WTC11 (cell line): ENCODE measurements at regions not wholly inside any gene's neighbourhood (a gene's known extent, or its start where the extent isn't known, plus 50 kb on each side); places are given as distances from the start of the nearest gene placed in this dataset.

Source experiments
- ATAC-seq: fragments of 200-7000 bp; cut with Tn5 transposase; 2 replicates; pipeline ENCODE4 v1.10.0; 2021; ENCODE audit warnings: mild to moderate bottlenecking, moderate library complexity
- CTCF ChIA-PET: fragments of 300-600 bp; sonication (Branson Sonifier 250); formaldehyde crosslinking; loops from one replicate; lab custom pipeline; 2021; ENCODE audit warnings: antibody characterized with exemption; lab: Charles Lee
- POLR2A ChIA-PET: fragments of 350-600 bp; sonication (Branson Sonifier 250); formaldehyde crosslinking; loops from one replicate; lab custom pipeline; 2021; ENCODE audit warnings: antibody characterized with exemption; lab: Charles Lee
- DNase-seq: peaks from one replicate; pipeline ENCODE4 v3.0.0; 2021; ENCODE audit warnings: low spot score
- H3K27ac Mint-ChIP-seq: 2 replicates; pipeline ENCODE4 v1.8.0; 2021; ENCODE audit warnings: mixed read lengths
- H3K27me3 Mint-ChIP-seq: 2 replicates; pipeline ENCODE4 v1.8.0; 2021; ENCODE audit warnings: low read depth, mild to moderate bottlenecking, moderate library complexity, mixed read lengths
- H3K36me3 Mint-ChIP-seq: 2 replicates; pipeline ENCODE4 v1.8.0; 2021; ENCODE audit warnings: mixed read lengths
- H3K4me1 Mint-ChIP-seq: 2 replicates; pipeline ENCODE4 v1.8.0; 2022; ENCODE audit warnings: mixed read lengths
- H3K4me3 Mint-ChIP-seq: 2 replicates; pipeline ENCODE4 v1.8.0; 2021; ENCODE audit warnings: mild to moderate bottlenecking, moderate library complexity, mixed read lengths
- H3K9me3 Mint-ChIP-seq: 2 replicates; pipeline ENCODE4 v1.8.0; 2021; ENCODE audit warnings: mixed read lengths
- CBFB ChIP-seq: sonication (generic); formaldehyde crosslinking; IDR thresholded peaks from 2 replicates; pipeline ENCODE4 v1.8.1; 2022; ENCODE audit warnings: mild to moderate bottlenecking, low read depth, missing genetic modification reagents
- CREB1 ChIP-seq: sonication (generic); formaldehyde crosslinking; IDR thresholded peaks from 2 replicates; pipeline ENCODE4 v1.8.0; 2023; ENCODE audit warnings: mild to moderate bottlenecking, missing genetic modification reagents
- E2F4 ChIP-seq: sonication (generic); formaldehyde crosslinking; IDR thresholded peaks from 2 replicates; pipeline ENCODE4 v1.8.1; 2022; ENCODE audit warnings: low read depth, mild to moderate bottlenecking, moderate library complexity, missing genetic modification reagents, borderline replicate concordance
- ELF4 ChIP-seq: sonication (generic); formaldehyde crosslinking; IDR thresholded peaks from 2 replicates; pipeline ENCODE4 v1.8.1; 2022; ENCODE audit warnings: low read depth, mild to moderate bottlenecking, moderate library complexity, missing genetic modification reagents
- EMX1 ChIP-seq: fragments of 250-450 bp; sonication (Bioruptor Pico); IDR thresholded peaks from 2 replicates; pipeline ENCODE4 v1.8.0; 2021; ENCODE audit warnings: mild to moderate bottlenecking
- ERG ChIP-seq: fragments of 250-450 bp; sonication (Bioruptor Pico); IDR thresholded peaks from 2 replicates; pipeline ENCODE4 v1.8.0; 2021; ENCODE audit warnings: mild to moderate bottlenecking
- FOXJ3 ChIP-seq: sonication (generic); formaldehyde crosslinking; IDR thresholded peaks from 2 replicates; pipeline ENCODE4 v1.9.0; 2021; ENCODE audit warnings: missing genetic modification reagents, mild to moderate bottlenecking, borderline replicate concordance
- FOXK1 ChIP-seq: sonication (generic); formaldehyde crosslinking; IDR thresholded peaks from 2 replicates; pipeline ENCODE4 v1.8.0; 2022; ENCODE audit warnings: mild to moderate bottlenecking, moderate library complexity, missing genetic modification reagents
- IRF2 ChIP-seq: sonication (generic); formaldehyde crosslinking; IDR thresholded peaks from 2 replicates; pipeline ENCODE4 v1.8.0; 2022; ENCODE audit warnings: low read depth, missing genetic modification reagents, borderline replicate concordance
- JUN ChIP-seq: sonication (generic); formaldehyde crosslinking; IDR thresholded peaks from 2 replicates; pipeline ENCODE4 v1.8.0; 2023; ENCODE audit warnings: mild to moderate bottlenecking, missing genetic modification reagents
- MAX ChIP-seq: sonication (generic); formaldehyde crosslinking; IDR thresholded peaks from 2 replicates; pipeline ENCODE4 v1.8.0; 2022; ENCODE audit warnings: mild to moderate bottlenecking, missing genetic modification reagents
- PREB ChIP-seq: sonication (generic); formaldehyde crosslinking; IDR thresholded peaks from 2 replicates; pipeline ENCODE4 v1.8.1; 2022; ENCODE audit warnings: mild to moderate bottlenecking, missing genetic modification reagents, moderate library complexity, borderline replicate concordance
- RELA ChIP-seq: sonication (generic); formaldehyde crosslinking; IDR thresholded peaks from 2 replicates; pipeline ENCODE4 v1.8.1; 2022; ENCODE audit warnings: missing genetic modification reagents, mild to moderate bottlenecking, borderline replicate concordance
- RORB ChIP-seq: fragments of 250-450 bp; sonication (Bioruptor Pico); IDR thresholded peaks from 2 replicates; pipeline ENCODE4 v1.9.0; 2021; ENCODE audit warnings: mild to moderate bottlenecking
- SMAD3 ChIP-seq: sonication (generic); formaldehyde crosslinking; IDR thresholded peaks from 2 replicates; pipeline ENCODE4 v1.8.0; 2022; ENCODE audit warnings: missing genetic modification reagents, mild to moderate bottlenecking, borderline replicate concordance
- TEAD4 ChIP-seq: sonication (generic); formaldehyde crosslinking; IDR thresholded peaks from 2 replicates; pipeline ENCODE4 v1.8.0; 2022; ENCODE audit warnings: mild to moderate bottlenecking, missing genetic modification reagents
- TP53 ChIP-seq: sonication (generic); formaldehyde crosslinking; IDR thresholded peaks from 2 replicates; pipeline ENCODE4 v1.8.1; 2023; ENCODE audit warnings: mild to moderate bottlenecking, missing genetic modification reagents
- ZNF121 ChIP-seq: sonication (generic); formaldehyde crosslinking; IDR thresholded peaks from 2 replicates; pipeline ENCODE4 v1.8.0; 2023; ENCODE audit warnings: missing genetic modification reagents
- ZNF281 ChIP-seq: sonication (generic); formaldehyde crosslinking; IDR thresholded peaks from 2 replicates; pipeline ENCODE4 v1.8.0; 2023; ENCODE audit warnings: mild to moderate bottlenecking, missing genetic modification reagents
- ZNF512 ChIP-seq: sonication (generic); formaldehyde crosslinking; IDR thresholded peaks from 2 replicates; pipeline ENCODE4 v1.8.1; 2022; ENCODE audit warnings: missing genetic modification reagents, borderline replicate concordance
- ZNF532 ChIP-seq: fragments of 250-450 bp; sonication (Bioruptor Pico); IDR thresholded peaks from 2 replicates; pipeline ENCODE4 v1.9.0; 2021; ENCODE audit warnings: mild to moderate bottlenecking, borderline replicate concordance
- ZNF671 ChIP-seq: fragments of 250-450 bp; sonication (Bioruptor Pico); IDR thresholded peaks from 2 replicates; pipeline ENCODE4 v1.8.0; 2021; ENCODE audit warnings: mild to moderate bottlenecking

GRCh38 chr2:144128130-144128746 lies 391.7 kb downstream of the ZEB2 start (continued):
- TF ChIP-seq ZNF281: no peak

- ChIA-PET POLR2A (no interaction called here), CTCF (no interaction called here)
- DNase-seq (no peak), ATAC-seq (no peak)
- H3K36me3 Mint-ChIP-seq: no peaks in the 10 kb centered on the region; the same call in 1 of the 2 replicates
- H3K27ac Mint-ChIP-seq: no peak overlapping the region
- TF ChIP-seq SMAD3 (CRISPR knock-in tag) (no peak), IRF2 (CRISPR knock-in tag) (no peak), ZNF671 (CRISPR knock-in tag) (no peak), RORB (no peak), TP53 (no peak), TEAD4 (CRISPR knock-in tag) (no peak), PREB (CRISPR knock-in tag) (no peak), RELA (CRISPR knock-in tag) (no peak), CREB1 (no peak), ELF4 (no peak), FOXJ3 (CRISPR knock-in tag) (no peak), EMX1 (CRISPR knock-in tag) (no peak), ZNF512 (no peak), JUN (no peak), CBFB (CRISPR knock-in tag) (no peak), MAX (CRISPR knock-in tag) (no peak)
- H3K4me3 Mint-ChIP-seq: no peak overlapping the region
- no peaks in the 10 kb centered on the region for H3K27me3 Mint-ChIP-seq
- no peaks in the 10 kb centered on the region for H3K4me1 Mint-ChIP-seq
- no peaks in the 10 kb centered on the region for H3K9me3 Mint-ChIP-seq
Observed at GRCh38 chr2:144127693-144128092, 392.2 kb downstream of the ZEB2 start.

GRCh38 chr2:144126302-144126701 lies 393.6 kb downstream of the ZEB2 start:
- Mint-ChIP-seq H3K4me1 (no peaks in the 10 kb centered on the region), H3K27ac (no peak overlapping the region), H3K36me3 (no peaks in the 10 kb centered on the region; the same call in 1 of the 2 replicates), H3K27me3 (no peaks in the 10 kb centered on the region), H3K4me3 (no peak overlapping the region), H3K9me3 (no peaks in the 10 kb centered on the region)
- CTCF ChIA-PET: no interaction called here
- DNase-seq (no peak), ATAC-seq (no peak)
- POLR2A ChIA-PET: interaction anchor here (0.7 kb wide), 1 partner anchor 1449 kb away, joined by 3 read pairs; no protein-coding TSS in a partner anchor
- TF ChIP-seq FOXJ3 (CRISPR knock-in tag) (no peak), JUN (no peak), ZNF532 (CRISPR knock-in tag) (no peak), FOXK1 (CRISPR knock-in tag) (no peak), E2F4 (CRISPR knock-in tag) (no peak), IRF2 (CRISPR knock-in tag) (no peak), ZNF121 (CRISPR knock-in tag) (no peak), TP53 (no peak), ERG (no peak), CBFB (CRISPR knock-in tag) (no peak)
